Esophagus muscularis mucosa (tissue), 4 donors: ENCODE measurements at regions not wholly inside any gene's neighbourhood (a gene's known extent, or its start where the extent isn't known, plus 50 kb on each side); places are given as distances from the start of the nearest gene placed in this dataset.

ENCODE experiments used
- DNase-seq: peaks from one replicate; pipeline ENCODE4 v3.0.0-alpha.2; 2017; ENCODE audit errors: extremely low spot score
- H3K27ac ChIP-seq, 4 donors: fragments of 200-600 bp; sonication (generic); replicated peaks in 1 of 4; 1 replicate in 3 of 4; 2 replicates in 1 of 4; pipeline ENCODE4 v1.5.1; 2016 to 2019; ENCODE audit warnings: mild to moderate bottlenecking in 1 of 4
- H3K27me3 ChIP-seq, 4 donors: fragments of 200-600 bp; sonication (generic); one replicate each; pipeline versions ENCODE4 v1.5.1 to v1.6.0; 2016 to 2019
- H3K36me3 ChIP-seq, 4 donors: fragments of 200-600 bp; sonication (generic); one replicate each; pipeline ENCODE4 v1.5.1; 2016 to 2019
- H3K4me1 ChIP-seq, 4 donors: fragments of 200-600 bp; sonication (generic); one replicate each; pipeline ENCODE4 v1.5.1; 2016 to 2019
- H3K4me3 ChIP-seq, 4 donors: fragments of 200-600 bp; sonication (generic); 1 replicate in 2 of 4; 2 replicates in 2 of 4; pipeline ENCODE4 v1.5.1; 2016 to 2019; ENCODE audit warnings: mild to moderate bottlenecking in 4 of 4, moderate library complexity in 1 of 4
- H3K9me3 ChIP-seq, 4 donors: fragments of 200-600 bp; sonication (generic); 1 replicate in 3 of 4; 2 replicates in 1 of 4; pipeline ENCODE4 v1.5.1; 2016 to 2019
- EP300 ChIP-seq: sonication (generic); formaldehyde crosslinking; IDR thresholded peaks from one replicate; pipeline ENCODE4 v1.6.1; 2017; ENCODE audit warnings: antibody characterized with exemption
- POLR2A ChIP-seq: fragments of 450-650 bp; IDR thresholded peaks from one replicate; pipeline ENCODE4 v1.6.1; 2017; ENCODE audit warnings: antibody characterized with exemption, moderate library complexity, mild to moderate bottlenecking, low read depth
- POLR2AphosphoS5 ChIP-seq, 2 donors: sonication (generic); formaldehyde crosslinking; IDR thresholded peaks; one replicate each; pipeline ENCODE4 v1.6.1; 2017; ENCODE audit warnings: antibody characterized with exemption in 2 of 2
- WGBS: methylation state at CpG from one replicate; pipeline ENCODE4 v1.1.5; 2018; 5-methylcytosine and 5-hydroxymethylcytosine counted together
- intact Hi-C: fragments of 100-400 bp; cut with DNase I; formaldehyde crosslinking; loops from one replicate; pipeline ENCODE4 v1.15.1; 2023
- TF ChIP-seq, protein P1 (sequence below), 3 experiments: fragments of 200-600 bp in 2 of 3; fragments of 450-650 bp in 1 of 3; sonication (generic) in 2 of 3; IDR thresholded peaks; one replicate each; pipeline ENCODE4 v1.5.1; 2017 to 2019; ENCODE audit warnings: antibody characterized with exemption in 3 of 3, mild to moderate bottlenecking in 2 of 3, moderate library complexity in 1 of 3

DNA sequence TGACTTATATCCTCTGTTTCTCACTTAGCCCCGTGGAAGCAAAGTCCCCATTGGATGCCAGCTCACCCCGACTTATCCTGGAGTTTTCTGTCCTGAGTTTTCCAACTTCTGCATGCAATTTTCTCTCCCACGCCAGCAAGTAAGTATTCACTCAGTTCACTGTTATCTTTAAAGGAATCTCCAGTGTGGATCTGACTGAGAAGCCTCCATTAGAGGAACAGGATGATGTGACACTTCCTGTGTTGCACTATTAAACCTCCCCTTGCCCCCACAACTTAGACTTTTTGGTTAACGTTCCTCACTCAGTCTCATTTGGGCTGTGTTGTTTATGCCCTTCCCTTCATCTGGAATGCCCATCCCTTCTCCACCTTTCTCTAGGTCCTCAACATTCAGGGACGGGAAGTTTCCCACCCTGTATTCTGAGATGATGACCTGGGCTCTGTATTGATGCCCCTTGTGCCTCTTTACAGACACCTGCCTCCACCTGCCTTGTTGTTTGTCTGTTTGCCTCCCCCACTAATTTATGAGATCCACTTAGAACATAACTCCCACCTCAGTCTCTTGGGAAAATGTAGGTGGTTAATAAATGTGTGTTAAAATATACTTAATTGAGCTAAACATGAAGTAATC is 536.1 kb upstream of the RAB6C start:
- intact Hi-C loops = no loop called here
- 70% methylated on average over 5 of the region's 5 CpGs for WGBS
- no peak for TF ChIP-seq EP300
- no peak for TF ChIP-seq POLR2A
- TF ChIP-seq, protein P1, sequence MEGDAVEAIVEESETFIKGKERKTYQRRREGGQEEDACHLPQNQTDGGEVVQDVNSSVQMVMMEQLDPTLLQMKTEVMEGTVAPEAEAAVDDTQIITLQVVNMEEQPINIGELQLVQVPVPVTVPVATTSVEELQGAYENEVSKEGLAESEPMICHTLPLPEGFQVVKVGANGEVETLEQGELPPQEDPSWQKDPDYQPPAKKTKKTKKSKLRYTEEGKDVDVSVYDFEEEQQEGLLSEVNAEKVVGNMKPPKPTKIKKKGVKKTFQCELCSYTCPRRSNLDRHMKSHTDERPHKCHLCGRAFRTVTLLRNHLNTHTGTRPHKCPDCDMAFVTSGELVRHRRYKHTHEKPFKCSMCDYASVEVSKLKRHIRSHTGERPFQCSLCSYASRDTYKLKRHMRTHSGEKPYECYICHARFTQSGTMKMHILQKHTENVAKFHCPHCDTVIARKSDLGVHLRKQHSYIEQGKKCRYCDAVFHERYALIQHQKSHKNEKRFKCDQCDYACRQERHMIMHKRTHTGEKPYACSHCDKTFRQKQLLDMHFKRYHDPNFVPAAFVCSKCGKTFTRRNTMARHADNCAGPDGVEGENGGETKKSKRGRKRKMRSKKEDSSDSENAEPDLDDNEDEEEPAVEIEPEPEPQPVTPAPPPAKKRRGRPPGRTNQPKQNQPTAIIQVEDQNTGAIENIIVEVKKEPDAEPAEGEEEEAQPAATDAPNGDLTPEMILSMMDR (IDR thresholded peaks at IDR 0.05) = no peak
- TF ChIP-seq POLR2AphosphoS5 (IDR thresholded peaks at IDR 0.05) = no peak
- H3K4me1 ChIP-seq = no peaks in the 10 kb centered on the region
- DNase-seq = peak; percentile 37
- H3K27ac ChIP-seq = no peak overlapping the region
- no peak overlapping the region for H3K4me3 ChIP-seq
- no peaks in the 10 kb centered on the region for H3K9me3 ChIP-seq
- peaks cover 0 to 15% (median 0%) of the 10 kb centered on the region in 4 donors for H3K27me3 ChIP-seq
- no peaks in the 10 kb centered on the region for H3K36me3 ChIP-seq

DNA sequence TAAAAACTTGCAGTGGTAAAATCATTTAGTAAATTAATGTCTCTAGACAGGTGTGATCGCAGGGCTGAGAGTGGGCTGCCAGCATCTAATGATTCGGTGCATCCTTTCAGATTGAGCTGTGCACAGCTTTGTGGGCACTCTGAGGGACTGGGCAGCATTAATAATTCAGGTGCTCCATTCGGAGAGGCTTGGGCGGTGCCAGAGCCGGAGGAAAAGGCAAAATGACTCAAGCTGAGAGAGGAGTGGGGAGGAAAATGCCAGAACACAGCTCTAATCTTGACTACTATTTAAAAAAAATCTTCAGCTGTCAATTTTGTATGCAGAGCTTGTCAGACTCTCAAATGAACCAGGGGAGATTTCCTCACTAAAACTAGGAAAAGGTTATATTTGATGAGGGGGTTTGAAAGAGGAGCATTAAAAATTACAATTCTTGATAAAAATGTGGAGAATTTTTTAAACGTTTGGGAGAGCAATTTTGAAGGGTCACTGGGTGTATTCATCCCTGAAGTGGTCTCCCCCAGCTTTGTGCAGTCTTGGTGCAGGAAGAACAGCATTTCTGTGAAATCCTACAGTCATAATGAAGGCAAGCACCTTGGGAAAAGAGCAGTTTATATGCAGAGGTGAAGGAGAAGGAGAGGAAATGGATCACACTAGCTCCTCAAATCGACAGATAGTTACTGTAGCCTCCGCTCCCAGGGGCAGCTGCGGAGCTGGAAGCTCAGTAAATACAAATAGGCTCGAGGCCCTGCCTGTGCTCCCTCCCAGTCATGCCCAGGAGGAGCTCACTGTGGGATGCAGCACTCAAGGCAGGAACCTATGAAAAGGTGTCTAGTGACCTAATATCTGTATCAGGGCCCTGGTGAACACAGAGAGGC is 535.4 kb upstream of the RAB6C start:
- intact Hi-C loops = no loop called here
- TF ChIP-seq POLR2AphosphoS5 (IDR thresholded peaks at IDR 0.05) (no peak), EP300 (no peak), POLR2A (no peak)
- TF ChIP-seq, protein P1 (IDR thresholded peaks at IDR 0.05) = no peak
- no peak overlapping the region for H3K27ac ChIP-seq
- WGBS = 59% methylated on average over 10 of the region's 10 CpGs
- H3K27me3 ChIP-seq = peaks cover 0 to 12% (median 0%) of the 10 kb centered on the region in 4 donors
- H3K9me3 ChIP-seq = no peaks in the 10 kb centered on the region
- no peaks in the 10 kb centered on the region for H3K4me1 ChIP-seq
- no peak overlapping the region for H3K4me3 ChIP-seq
- no peaks in the 10 kb centered on the region for H3K36me3 ChIP-seq
- DNase-seq = peak; percentile 53

DNA sequence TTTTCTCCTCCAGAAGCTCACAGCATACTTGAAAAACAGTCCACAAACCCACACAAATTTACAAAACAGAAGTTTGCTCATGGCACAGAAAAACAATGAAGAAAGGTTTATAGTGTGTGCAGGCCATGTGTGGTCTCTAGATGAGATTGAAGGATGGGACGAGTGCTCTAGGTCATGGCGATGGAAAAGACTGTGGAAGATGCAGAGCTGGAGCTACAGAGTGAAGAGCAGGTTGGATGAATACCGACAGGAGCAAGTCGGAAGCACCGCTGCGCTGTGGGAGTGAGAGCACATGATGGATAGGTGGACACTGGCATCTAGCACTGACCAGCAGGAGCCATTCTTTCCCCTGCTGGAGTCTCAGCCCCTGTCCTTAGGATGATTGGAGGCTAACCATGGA is 534.7 kb upstream of the RAB6C start:
- intact Hi-C loops = no loop called here
- Histone ChIP-seq H3K27ac (no peak overlapping the region), H3K9me3 (no peaks in the 10 kb centered on the region), H3K4me3 (no peak overlapping the region), H3K27me3 (peaks cover 0 to 10% (median 0%) of the 10 kb centered on the region in 4 donors), H3K4me1 (no peaks in the 10 kb centered on the region), H3K36me3 (no peaks in the 10 kb centered on the region)
- TF ChIP-seq POLR2AphosphoS5 (IDR thresholded peaks at IDR 0.05) = no peak
- TF ChIP-seq EP300 = no peak
- TF ChIP-seq POLR2A = no peak
- TF ChIP-seq, protein P1 (IDR thresholded peaks at IDR 0.05) = no peak
- 75% methylated on average over 6 of the region's 6 CpGs for WGBS
- DNase-seq = peak; percentile 80

DNA sequence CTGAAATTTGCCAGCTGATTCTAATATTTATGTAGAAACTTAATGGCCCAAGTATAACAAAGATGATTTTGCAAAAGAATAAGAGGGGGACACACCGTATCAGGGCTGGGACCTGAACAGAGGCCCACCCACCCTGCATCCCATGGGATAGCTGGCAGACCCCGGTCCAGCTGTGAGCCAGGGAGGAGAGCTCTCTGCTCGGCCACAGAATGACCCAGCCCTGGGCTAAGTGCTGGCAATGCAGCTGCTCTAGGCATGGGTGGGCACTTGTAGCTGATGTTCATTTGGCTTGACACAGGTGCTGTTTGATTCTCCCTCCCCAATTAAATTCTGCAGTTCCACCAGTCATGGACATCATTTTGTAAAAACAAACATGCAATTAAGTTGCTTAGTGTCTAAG is 522.8 kb upstream of the RAB6C start:
- WGBS = 52% methylated on average over 3 of the region's 3 CpGs
- H3K36me3 ChIP-seq = no peaks in the 10 kb centered on the region
- H3K27ac ChIP-seq = no peak overlapping the region
- no peak for TF ChIP-seq EP300
- TF ChIP-seq POLR2A = no peak
- TF ChIP-seq, protein P1 (IDR thresholded peaks at IDR 0.05) = no peak
- TF ChIP-seq POLR2AphosphoS5 (IDR thresholded peaks at IDR 0.05) = no peak
- intact Hi-C loops = no loop called here
- H3K4me1 ChIP-seq = no peaks in the 10 kb centered on the region
- H3K4me3 ChIP-seq = no peak overlapping the region
- peak; percentile 55 for DNase-seq
- no peaks in the 10 kb centered on the region for H3K9me3 ChIP-seq
- H3K27me3 ChIP-seq = no peaks in the 10 kb centered on the region
